A549 (cell line): ENCODE measurements at regions not wholly inside any gene's neighbourhood (a gene's known extent, or its start where the extent isn't known, plus 50 kb on each side); places are given as distances from the start of the nearest gene placed in this dataset.

Source experiments
- POLR2A ChIP-seq: IDR thresholded peaks from 2 replicates; pipeline ENCODE4 v1.6.1; 2012; ENCODE audit warnings: mild to moderate bottlenecking, low read length
- ZFP36 ChIP-seq: fragments of 450-650 bp; IDR thresholded peaks from 2 replicates; pipeline ENCODE4 v1.6.1; 2014; ENCODE audit warnings: borderline replicate concordance; ENCODE audit not compliant: partially characterized antibody

DNA sequence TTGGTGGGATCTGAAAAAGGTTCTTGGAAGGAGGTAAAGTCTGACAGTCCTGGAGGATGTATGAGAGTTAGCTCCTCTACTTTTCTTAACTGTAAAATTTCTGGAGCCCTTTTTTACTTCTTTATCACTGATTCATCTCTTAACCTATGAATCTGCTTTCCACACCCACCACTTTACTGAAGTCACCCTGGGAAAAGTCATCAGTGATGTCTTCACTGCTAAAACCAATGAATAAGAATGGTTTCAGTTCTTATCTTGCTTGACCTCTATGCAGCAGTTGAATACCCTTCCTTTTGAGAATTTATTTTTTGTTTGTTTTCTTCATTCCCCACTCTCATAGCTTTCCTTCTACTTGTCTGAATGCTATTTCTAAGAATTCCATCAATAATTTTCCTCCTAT, 80.0 kb downstream of the AREG start:
- TF ChIP-seq POLR2A = no peak
- no peak for TF ChIP-seq ZFP36
